ENCODE measurements at regions not wholly inside any gene's neighbourhood (a gene's known extent, or its start where the extent isn't known, plus 50 kb on each side); places are given as distances from the start of the nearest gene placed in this dataset.
"Not testable (repeated sequence)": the region's sequence is repeated elsewhere in the genome, so short reads cannot be mapped to it uniquely, and the experiment has no call there.

DNA sequence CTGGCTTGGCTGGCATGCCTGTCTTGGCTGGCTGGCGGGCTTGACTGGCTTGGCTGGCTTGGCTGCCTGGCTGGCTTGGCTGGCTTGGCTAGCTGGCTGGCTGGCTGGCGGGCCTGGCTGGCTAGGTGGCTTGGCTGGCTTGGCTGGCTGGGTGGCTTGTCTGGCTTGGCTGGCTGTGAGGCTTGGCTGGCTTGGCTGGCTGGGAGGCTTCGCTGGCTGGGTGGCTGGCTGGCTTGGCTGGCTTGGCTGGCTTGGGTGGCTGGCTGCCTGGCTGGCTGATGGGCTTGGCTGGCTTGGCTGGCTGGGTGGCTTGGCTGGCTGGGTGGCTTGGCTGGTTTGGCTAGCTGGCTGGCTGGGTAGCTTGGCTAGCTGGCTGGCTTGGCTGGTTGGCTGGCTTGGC, 2827.9 kb downstream of the RPIA start:
- not testable (repeated sequence) for TF ChIP-seq POLR2A, POLR2AphosphoS5 (IDR thresholded peaks at IDR 0.05; ENCODE audit: low read depth, low read length)

All from GM12892 (cell line).